ENCODE measurements at regions not wholly inside any gene's neighbourhood (a gene's known extent, or its start where the extent isn't known, plus 50 kb on each side); places are given as distances from the start of the nearest gene placed in this dataset.

GRCh38 chr6:23377830-23378229 lies 748.2 kb upstream of the NRSN1 start:
- TF ChIP-seq CTCF (conservative IDR thresholded peaks at IDR 0.05 in 1 of 2, IDR thresholded peaks at IDR 0.05 in 1 of 2; ENCODE audit: low read depth in 1 of 2, low read length in 2 of 2): no peak
- no peak for TF ChIP-seq EZH2 (IDR thresholded peaks at IDR 0.05; ENCODE audit: low read length, missing control alignments)
